ENCODE measurements at regions not wholly inside any gene's neighbourhood (a gene's known extent, or its start where the extent isn't known, plus 50 kb on each side); places are given as distances from the start of the nearest gene placed in this dataset.
"Not testable (repeated sequence)": the region's sequence is repeated elsewhere in the genome, so short reads cannot be mapped to it uniquely, and the experiment has no call there.

- FAIRE-seq = no peak
These were observed 171.6 kb upstream of the TNRC6C start for GRCh38 chr17:77786740-77787505.

- FAIRE-seq = no peak
These were observed 168.2 kb upstream of the TNRC6C start for GRCh38 chr17:77790143-77790829.

- FAIRE-seq = no peak
These were observed 165.9 kb upstream of the TNRC6C start for GRCh38 chr17:77792626-77793025.

- FAIRE-seq = no peak
These were observed 165.1 kb upstream of the TNRC6C start for GRCh38 chr17:77793146-77793970.

GRCh38 chr17:77793971-77794235, 164.6 kb upstream of the TNRC6C start:
- FAIRE-seq = no peak

GRCh38 chr17:77794846-77795245, 163.7 kb upstream of the TNRC6C start:
- no peak for FAIRE-seq

- no peak for FAIRE-seq
These were observed 162.8 kb upstream of the TNRC6C start for GRCh38 chr17:77795685-77796084.

- no peak for FAIRE-seq
These were observed 162.2 kb upstream of the TNRC6C start for GRCh38 chr17:77796176-77796860.

GRCh38 chr17:77798031-77798430, 160.5 kb upstream of the TNRC6C start:
- no peak for FAIRE-seq

GRCh38 chr17:77798481-77798880, 160.0 kb upstream of the TNRC6C start:
- no peak for FAIRE-seq

GRCh38 chr17:77800816-77801215, 157.7 kb upstream of the TNRC6C start:
- no peak for FAIRE-seq

GRCh38 chr17:77801545-77802332, 156.8 kb upstream of the TNRC6C start:
- FAIRE-seq = no peak

GRCh38 chr17:77802333-77802615, 156.2 kb upstream of the TNRC6C start:
- no peak for FAIRE-seq

GRCh38 chr17:77802811-77803220, 155.7 kb upstream of the TNRC6C start:
- FAIRE-seq = no peak

GRCh38 chr17:77803726-77804125, 154.8 kb upstream of the TNRC6C start:
- FAIRE-seq = no peak

GRCh38 chr17:77804796-77805426, 153.6 kb upstream of the TNRC6C start:
- no peak for FAIRE-seq

- FAIRE-seq = not testable (repeated sequence)
These were observed 152.5 kb upstream of the TNRC6C start for GRCh38 chr17:77805970-77806369.

GRCh38 chr17:77807051-77807745, 151.3 kb upstream of the TNRC6C start:
- no peak for FAIRE-seq

- FAIRE-seq = no peak
These were observed 150.6 kb upstream of the TNRC6C start for GRCh38 chr17:77807746-77808441.

GRCh38 chr17:77808686-77809425, 149.6 kb upstream of the TNRC6C start:
- no peak for FAIRE-seq

Data from colon (tissue), 2 donors.